Activated B cell treated with CpG ODN at 0.5 μM for 24 hours (primary cell): ENCODE measurements at regions not wholly inside any gene's neighbourhood (a gene's known extent, or its start where the extent isn't known, plus 50 kb on each side); places are given as distances from the start of the nearest gene placed in this dataset.
"Not testable (repeated sequence)": the region's sequence is repeated elsewhere in the genome, so short reads cannot be mapped to it uniquely, and the experiment has no call there.

Experiments used
- ATAC-seq: fragments of 200-7000 bp; cut with Tn5 transposase; one replicate; pipeline ENCODE4 v1.10.0; 2021; ENCODE audit warnings: low read depth, mild to moderate bottlenecking, moderate library complexity
- CTCF ChIA-PET: fragments of 350-600 bp; sonication (Branson Sonifier 250); formaldehyde crosslinking; loops from one replicate; lab custom pipeline; 2021; ENCODE audit warnings: antibody characterized with exemption; lab: Charles Lee
- POLR2A ChIA-PET: fragments of 350-600 bp; sonication (Branson Sonifier 250); formaldehyde crosslinking; loops from one replicate; lab custom pipeline; 2021; ENCODE audit warnings: antibody characterized with exemption; lab: Charles Lee
- DNase-seq: peaks from one replicate; pipeline ENCODE4 v3.0.0; 2022
- H3K27ac Mint-ChIP-seq: one replicate; pipeline ENCODE4 v1.8.0; 2020; ENCODE audit warnings: mixed read lengths
- H3K27me3 Mint-ChIP-seq: one replicate; pipeline ENCODE4 v1.8.0; 2021; ENCODE audit warnings: mixed read lengths
- H3K36me3 Mint-ChIP-seq: one replicate; pipeline ENCODE4 v1.8.0; 2021; ENCODE audit warnings: low read depth, mixed read lengths
- H3K4me1 Mint-ChIP-seq: one replicate; pipeline ENCODE4 v1.8.0; 2021; ENCODE audit warnings: mixed read lengths
- H3K4me3 Mint-ChIP-seq: one replicate; pipeline ENCODE4 v1.8.0; 2020; ENCODE audit warnings: mild to moderate bottlenecking, mixed read lengths
- H3K9me3 Mint-ChIP-seq: one replicate; pipeline ENCODE4 v1.8.0; 2020; ENCODE audit warnings: mixed read lengths
- CTCF ChIP-seq: fragments of 200-600 bp; IDR thresholded peaks from one replicate; pipeline ENCODE4 v1.8.0; 2022; ENCODE audit warnings: antibody characterized with exemption, mild to moderate bottlenecking
- intact Hi-C: fragments of 100-400 bp; cut with micrococcal nuclease; formaldehyde crosslinking; loops from one replicate; pipeline ENCODE4 v1.15.1; 2024

GRCh38 chr18:1663879-1664705 lies 759.4 kb downstream of the ADCYAP1 start:
- H3K4me1 Mint-ChIP-seq, result no peaks in the 10 kb centered on the region
- no peaks in the 10 kb centered on the region for H3K27me3 Mint-ChIP-seq
- CTCF ChIA-PET, result interaction anchor here (0.9 to 1.3 kb wide), 2 partner anchors 11 to 878 kb away, joined by 3 to 5 read pairs; no protein-coding TSS in a partner anchor
- DNase-seq (no peak), ATAC-seq (no peak)
- H3K27ac Mint-ChIP-seq, result no peak overlapping the region
- no peaks in the 10 kb centered on the region for H3K9me3 Mint-ChIP-seq
- POLR2A ChIA-PET, result no interaction called here
- H3K36me3 Mint-ChIP-seq, result no peaks in the 10 kb centered on the region
- intact Hi-C loops, result loop anchor here (5.0 kb wide), 1 partner anchor 878 kb away; no protein-coding TSS in a partner anchor
- TF ChIP-seq CTCF, result no peak
- no peak overlapping the region for H3K4me3 Mint-ChIP-seq

GRCh38 chr18:1665079-1665478 lies 760.4 kb downstream of the ADCYAP1 start:
- H3K36me3 Mint-ChIP-seq, result no peaks in the 10 kb centered on the region
- H3K27ac Mint-ChIP-seq, result no peak overlapping the region
- POLR2A ChIA-PET, result no interaction called here
- DNase-seq (no peak), ATAC-seq (no peak)
- intact Hi-C loops, result no loop called here
- H3K4me1 Mint-ChIP-seq, result no peaks in the 10 kb centered on the region
- CTCF ChIA-PET, result no interaction called here
- no peaks in the 10 kb centered on the region for H3K27me3 Mint-ChIP-seq
- H3K4me3 Mint-ChIP-seq, result no peak overlapping the region
- H3K9me3 Mint-ChIP-seq, result no peaks in the 10 kb centered on the region
- no peak for TF ChIP-seq CTCF

GRCh38 chr18:1668279-1668678 lies 763.6 kb downstream of the ADCYAP1 start:
- POLR2A ChIA-PET, result no interaction called here
- Mint-ChIP-seq H3K27me3 (no peaks in the 10 kb centered on the region), H3K4me3 (no peak overlapping the region), H3K4me1 (no peaks in the 10 kb centered on the region), H3K36me3 (no peaks in the 10 kb centered on the region), H3K27ac (no peak overlapping the region), H3K9me3 (peaks cover 4% of the 10 kb centered on the region)
- intact Hi-C loops, result no loop called here
- DNase-seq, result no peak
- TF ChIP-seq CTCF, result no peak
- ATAC-seq, result no peak
- CTCF ChIA-PET, result no interaction called here

- H3K27me3 Mint-ChIP-seq, H3K4me3 Mint-ChIP-seq, H3K36me3 Mint-ChIP-seq, H3K4me1 Mint-ChIP-seq, H3K9me3 Mint-ChIP-seq, ATAC-seq, DNase-seq, intact Hi-C loops, POLR2A ChIA-PET, H3K27ac Mint-ChIP-seq, CTCF ChIA-PET: not testable (repeated sequence)
Measured at GRCh38 chr18:1671710-1672109, 767.0 kb downstream of the ADCYAP1 start.

GRCh38 chr18:1676387-1676786 lies 771.7 kb downstream of the ADCYAP1 start:
- TF ChIP-seq CTCF, result no peak
- H3K4me1 Mint-ChIP-seq, result no peaks in the 10 kb centered on the region
- H3K9me3 Mint-ChIP-seq, result peaks cover 10% of the 10 kb centered on the region
- intact Hi-C loops, result no loop called here
- H3K4me3 Mint-ChIP-seq, result no peak overlapping the region
- ChIA-PET CTCF (no interaction called here), POLR2A (no interaction called here)
- DNase-seq (no peak), ATAC-seq (no peak)
- no peaks in the 10 kb centered on the region for H3K27me3 Mint-ChIP-seq
- no peak overlapping the region for H3K27ac Mint-ChIP-seq
- H3K36me3 Mint-ChIP-seq, result no peaks in the 10 kb centered on the region
